Endothelial cell of umbilical vein (primary cell): ENCODE measurements at regions not wholly inside any gene's neighbourhood (a gene's known extent, or its start where the extent isn't known, plus 50 kb on each side); places are given as distances from the start of the nearest gene placed in this dataset.

Experiments
- BruUV-seq: library from RNA; stranded (reverse); fragments of 400-500 nt; replicated peaks from 2 replicates; lab custom pipeline; 2021; lab: Mats Ljungman, UMichigan
- CTCF ChIA-PET: fragments of 300-600, 350-600 bp; sonication (Branson Sonifier 250); formaldehyde crosslinking; loops from one replicate; lab custom pipeline; 2021; ENCODE audit warnings: antibody characterized with exemption, inconsistent platforms; lab: Charles Lee
- POLR2A ChIA-PET: fragments of 300-600, 350-600 bp; sonication (Branson Sonifier 250); formaldehyde crosslinking; loops from one replicate; lab custom pipeline; 2021; ENCODE audit warnings: antibody characterized with exemption, inconsistent platforms; lab: Charles Lee
- DNase-seq: peaks from one replicate; pipeline ENCODE4 v3.0.0-alpha.2; 2011; ENCODE audit warnings: low read depth, low spot score
- FAIRE-seq: peaks from 2 replicates; lab custom pipeline; 2011; peaks lifted over from hg19 to GRCh38; lab: Jason Lieb, UNC
- H2AFZ ChIP-seq: 2 replicates; pipeline ENCODE4 v1.6.0; 2012; ENCODE audit warnings: low read depth, low read length, control low read depth, inconsistent platforms
- H3K27ac ChIP-seq: 2 replicates; pipeline ENCODE4 v1.5.1; 2011; ENCODE audit warnings: low read depth, mild to moderate bottlenecking, control low read depth, low read length, moderate library complexity; ENCODE audit not compliant: insufficient read depth
- H3K27me3 ChIP-seq, 2 experiments: 2 replicates each; pipeline versions ENCODE4 v1.6.0 to v1.6.1; 2011; ENCODE audit warnings: low read length in 2 of 2, mixed read lengths in 1 of 2; ENCODE audit not compliant: control insufficient read depth in 2 of 2, insufficient read depth in 2 of 2
- H3K36me3 ChIP-seq, 2 experiments: 2 replicates in 1 of 2; 3 replicates in 1 of 2; pipeline ENCODE4 v1.5.1; 2011; ENCODE audit warnings: low read length in 2 of 2, mild to moderate bottlenecking in 1 of 2, moderate library complexity in 1 of 2; ENCODE audit not compliant: control insufficient read depth in 2 of 2, insufficient read depth in 2 of 2; ENCODE audit errors: extremely low read depth in 1 of 2
- H3K4me1 ChIP-seq: 3 replicates; pipeline ENCODE4 v1.5.1; 2011; ENCODE audit warnings: mild to moderate bottlenecking, low read length; ENCODE audit not compliant: control insufficient read depth, insufficient read depth; ENCODE audit errors: extremely low read depth
- H3K4me2 ChIP-seq: 2 replicates; pipeline ENCODE4 v1.6.1; 2011; ENCODE audit warnings: low read length, control low read depth, mixed read lengths; ENCODE audit not compliant: insufficient read depth
- H3K4me3 ChIP-seq, 3 experiments: fragments of 200-600 bp in 1 of 3; sonication (generic), shearing (Covaris generic) in 1 of 3; replicated peaks in 1 of 3; 2 replicates each; pipeline ENCODE4 v1.5.1; 2011 to 2016; ENCODE audit warnings: control low read depth in 3 of 3, low read length in 3 of 3, mild to moderate bottlenecking in 2 of 3, inconsistent platforms in 1 of 3, low read depth in 1 of 3, moderate library complexity in 1 of 3; ENCODE audit not compliant: insufficient read depth in 1 of 3
- H3K79me2 ChIP-seq: 2 replicates; pipeline ENCODE4 v1.6.0; 2012; ENCODE audit warnings: low read length, inconsistent platforms; ENCODE audit not compliant: control insufficient read depth, insufficient read depth
- H3K9ac ChIP-seq: replicated peaks from 2 replicates; pipeline ENCODE3; 2011; ENCODE audit warnings: low read length, control low read depth; ENCODE audit not compliant: insufficient read depth; ENCODE audit errors: extremely low read depth
- H3K9me1 ChIP-seq: replicated peaks from 3 replicates; pipeline ENCODE4 v1.6.0; 2011; ENCODE audit warnings: mild to moderate bottlenecking, low read length; ENCODE audit not compliant: control insufficient read depth, insufficient read depth; ENCODE audit errors: extremely low read depth
- H3K9me3 ChIP-seq: replicated peaks from 2 replicates; pipeline ENCODE4 v1.5.1; 2012; ENCODE audit warnings: low read length, inconsistent platforms; ENCODE audit not compliant: control insufficient read depth, insufficient read depth
- H4K20me1 ChIP-seq: replicated peaks from 2 replicates; pipeline ENCODE3; 2011; ENCODE audit warnings: mild to moderate bottlenecking, low read length; ENCODE audit not compliant: control insufficient read depth, insufficient read depth; ENCODE audit errors: extremely low read depth
- CTCF ChIP-seq, 2 donors: IDR thresholded peaks; 1 replicate in 1 of 2; 2 replicates in 1 of 2; pipeline ENCODE4 v1.5.1; 2011; ENCODE audit warnings: low read length in 2 of 2, mild to moderate bottlenecking in 2 of 2, moderate library complexity in 2 of 2, control low read depth in 1 of 2, inconsistent platforms in 1 of 2, low read depth in 1 of 2; ENCODE audit not compliant: insufficient read depth in 1 of 2; ENCODE audit errors: extremely low read depth in 1 of 2
- EZH2 ChIP-seq: IDR thresholded peaks from 2 replicates; pipeline ENCODE4 v1.6.1; 2012; ENCODE audit warnings: borderline replicate concordance, low read depth, mild to moderate bottlenecking, moderate library complexity, low read length, inconsistent platforms; ENCODE audit not compliant: severe bottlenecking
- FOS ChIP-seq: IDR thresholded peaks from 2 replicates; pipeline ENCODE4 v1.6.1; 2011; ENCODE audit warnings: mild to moderate bottlenecking, low read length, moderate library complexity, borderline replicate concordance; ENCODE audit not compliant: insufficient read depth
- GATA2 ChIP-seq: IDR thresholded peaks from 2 replicates; pipeline ENCODE4 v1.7.0; 2011; ENCODE audit warnings: low read depth, mild to moderate bottlenecking, moderate library complexity, mixed read lengths, low read length; ENCODE audit not compliant: insufficient read length, insufficient read depth
- JUN ChIP-seq: IDR thresholded peaks from 2 replicates; pipeline ENCODE4 v1.6.1; 2011; ENCODE audit warnings: borderline replicate concordance, low read depth; ENCODE audit not compliant: insufficient read length, insufficient read depth
- MAX ChIP-seq: IDR thresholded peaks from 2 replicates; pipeline ENCODE4 v1.6.1; 2011; ENCODE audit not compliant: insufficient read depth, insufficient read length
- MYC ChIP-seq: IDR thresholded peaks from one replicate; pipeline ENCODE4 v1.6.1; 2011; ENCODE audit warnings: mild to moderate bottlenecking, low read depth, low read length
- POLR2A ChIP-seq: IDR thresholded peaks from 2 replicates; pipeline ENCODE4 v1.6.1; 2012; ENCODE audit warnings: low read depth, mild to moderate bottlenecking, control low read depth, low read length
- POLR2AphosphoS5 ChIP-seq: IDR thresholded peaks from 2 replicates; pipeline ENCODE4 v1.6.1; 2012; ENCODE audit warnings: low read depth, mild to moderate bottlenecking, control low read depth, low read length, moderate library complexity; ENCODE audit not compliant: insufficient read depth
- dilution Hi-C: fragments of 300-500 bp; cut with MboI; formaldehyde crosslinking; loops from one replicate; pipeline ENCODE4 v1.15.0; 2019; ENCODE audit warnings: low sequenced_read_pairs; ENCODE audit not compliant: extremely low pct_ligation_motif_present
- intact Hi-C: fragments of 100-400 bp; cut with micrococcal nuclease; formaldehyde crosslinking; loops from one replicate; pipeline ENCODE4 v1.10.0; 2022

- H3K4me2 ChIP-seq, result no peak overlapping the region
- DNase-seq (no peak), FAIRE-seq (no peak)
- dilution Hi-C loops (no loop called here), intact Hi-C loops (no loop called here)
- H3K36me3 ChIP-seq, result no peaks in the 10 kb centered on the region
- no peak overlapping the region for H3K27ac ChIP-seq
- H3K4me3 ChIP-seq, result no peak overlapping the region
- BruUV-seq, result no TSS peak
- H3K9me1 ChIP-seq, result no peaks in the 10 kb centered on the region
- no peaks in the 10 kb centered on the region for H3K79me2 ChIP-seq
- ChIA-PET POLR2A (no interaction called here), CTCF (no interaction called here)
- no peaks in the 10 kb centered on the region for H3K27me3 ChIP-seq
- H3K4me1 ChIP-seq, result no peaks in the 10 kb centered on the region
- no peak for TF ChIP-seq POLR2AphosphoS5
- TF ChIP-seq MYC, result no peak
- TF ChIP-seq GATA2, result no peak
- TF ChIP-seq CTCF (IDR thresholded peaks at IDR 0.05; ENCODE audit: extremely low read depth in 1 of 2, insufficient read depth in 1 of 2, low read depth in 1 of 2, low read length in 2 of 2), result no peak
- TF ChIP-seq EZH2, result no peak
- no peak for TF ChIP-seq FOS
- no peak for TF ChIP-seq JUN
- TF ChIP-seq MAX, result no peak
- no peak for TF ChIP-seq POLR2A
- H3K9me3 ChIP-seq, result no peaks in the 10 kb centered on the region
- no peak overlapping the region for H3K9ac ChIP-seq
- no peak overlapping the region for H2AFZ ChIP-seq
- H4K20me1 ChIP-seq, result no peaks in the 10 kb centered on the region
Measured at GRCh38 chr2:16219292-16219975, 279.1 kb downstream of the MYCN start.
